Tibial artery (tissue), 4 donors: ENCODE measurements at regions not wholly inside any gene's neighbourhood (a gene's known extent, or its start where the extent isn't known, plus 50 kb on each side); places are given as distances from the start of the nearest gene placed in this dataset.

Experiments
- DNase-seq, 2 donors: peaks; one replicate each; pipeline ENCODE4 v3.0.0-alpha.2; 2019
- H3K27ac ChIP-seq, 2 donors: fragments of 200-600 bp; sonication (generic) in 1 of 2; 1 replicate in 1 of 2; 2 replicates in 1 of 2; pipeline ENCODE4 v1.5.1; 2018 to 2019; ENCODE audit warnings: mild to moderate bottlenecking in 1 of 2
- H3K27me3 ChIP-seq, 2 donors: fragments of 200-600 bp; sonication (generic) in 1 of 2; one replicate each; pipeline versions ENCODE4 v1.5.1 to v1.6.0; 2016 to 2019
- H3K36me3 ChIP-seq, 3 donors: fragments of 200-600 bp; sonication (generic) in 2 of 3; one replicate each; pipeline ENCODE4 v1.5.1; 2016 to 2019; ENCODE audit warnings: mild to moderate bottlenecking in 2 of 3
- H3K4me1 ChIP-seq, 4 donors: fragments of 200-600 bp; sonication (generic) in 2 of 4; 1 replicate in 3 of 4; 2 replicates in 1 of 4; pipeline ENCODE4 v1.5.1; 2016 to 2019
- H3K4me3 ChIP-seq, 2 donors: fragments of 200-600 bp; sonication (generic) in 1 of 2; 1 replicate in 1 of 2; 2 replicates in 1 of 2; pipeline ENCODE4 v1.5.1; 2018 to 2019; ENCODE audit warnings: mild to moderate bottlenecking in 2 of 2
- H3K9me3 ChIP-seq, 3 donors: fragments of 200-600 bp; sonication (generic) in 1 of 3; one replicate each; pipeline ENCODE4 v1.5.1; 2016 to 2019
- CTCF ChIP-seq, 2 experiments: fragments of 200-600 bp in 1 of 2; fragments of 450-650 bp in 1 of 2; IDR thresholded peaks; one replicate each; pipeline ENCODE4 v1.5.1; 2017 to 2019; ENCODE audit warnings: antibody characterized with exemption in 2 of 2, mild to moderate bottlenecking in 1 of 2, moderate library complexity in 1 of 2
- intact Hi-C: fragments of 100-400 bp; cut with DNase I; formaldehyde crosslinking; loops from one replicate; pipeline ENCODE4 v1.15.0; 2023; ENCODE audit warnings: low total_unique reads

GRCh38 chr18:39380186-39380725, 1814.7 kb upstream of the CELF4 start:
- Histone ChIP-seq H3K27me3 (no peaks in the 10 kb centered on the region), H3K4me3 (no peak overlapping the region), H3K4me1 (no peaks in the 10 kb centered on the region), H3K9me3 (no peaks in the 10 kb centered on the region), H3K27ac (no peak overlapping the region), H3K36me3 (no peaks in the 10 kb centered on the region)
- intact Hi-C loops, result no loop called here
- no peak for DNase-seq
- no peak for TF ChIP-seq CTCF (IDR thresholded peaks at IDR 0.05)

- Histone ChIP-seq H3K27me3 (no peaks in the 10 kb centered on the region), H3K4me1 (no peaks in the 10 kb centered on the region), H3K9me3 (no peaks in the 10 kb centered on the region), H3K27ac (no peak overlapping the region), H3K36me3 (no peaks in the 10 kb centered on the region), H3K4me3 (no peak overlapping the region)
- no peak for TF ChIP-seq CTCF (IDR thresholded peaks at IDR 0.05)
- DNase-seq, result no peak
- intact Hi-C loops, result no loop called here
Observed at GRCh38 chr18:39375066-39375465, 1809.5 kb upstream of the CELF4 start.

GRCh38 chr18:39371996-39372395, 1806.4 kb upstream of the CELF4 start:
- Histone ChIP-seq H3K36me3 (no peaks in the 10 kb centered on the region), H3K27ac (no peak overlapping the region), H3K27me3 (no peaks in the 10 kb centered on the region), H3K4me3 (no peak overlapping the region), H3K9me3 (no peaks in the 10 kb centered on the region), H3K4me1 (no peaks in the 10 kb centered on the region)
- TF ChIP-seq CTCF (IDR thresholded peaks at IDR 0.05), result no peak
- intact Hi-C loops, result no loop called here
- DNase-seq, result no peak

- H3K27ac ChIP-seq, result no peak overlapping the region
- H3K9me3 ChIP-seq, result no peaks in the 10 kb centered on the region
- H3K36me3 ChIP-seq, result no peaks in the 10 kb centered on the region
- DNase-seq, result no peak
- TF ChIP-seq CTCF (IDR thresholded peaks at IDR 0.05), result no peak
- H3K27me3 ChIP-seq, result no peaks in the 10 kb centered on the region
- H3K4me1 ChIP-seq, result no peaks in the 10 kb centered on the region
- no peak overlapping the region for H3K4me3 ChIP-seq
- intact Hi-C loops, result no loop called here
Observed at GRCh38 chr18:39366656-39367055, 1801.1 kb upstream of the CELF4 start.

GRCh38 chr18:39365836-39366485, 1800.4 kb upstream of the CELF4 start:
- no peak overlapping the region for H3K27ac ChIP-seq
- intact Hi-C loops, result no loop called here
- no peaks in the 10 kb centered on the region for H3K9me3 ChIP-seq
- no peaks in the 10 kb centered on the region for H3K27me3 ChIP-seq
- no peak for TF ChIP-seq CTCF (IDR thresholded peaks at IDR 0.05)
- no peak for DNase-seq
- no peak overlapping the region for H3K4me3 ChIP-seq
- no peaks in the 10 kb centered on the region for H3K4me1 ChIP-seq
- no peaks in the 10 kb centered on the region for H3K36me3 ChIP-seq
